GM18907 (cell line): ENCODE measurements at regions not wholly inside any gene's neighbourhood (a gene's known extent, or its start where the extent isn't known, plus 50 kb on each side); places are given as distances from the start of the nearest gene placed in this dataset.
"Not testable (repeated sequence)": the region's sequence is repeated elsewhere in the genome, so short reads cannot be mapped to it uniquely, and the experiment has no call there.

ENCODE experiments used
- ATAC-seq: cut with Tn5 transposase; IDR thresholded peaks from one replicate; pipeline ENCODE4 v1.9.1; 2021; ENCODE audit warnings: mild to moderate bottlenecking, moderate library complexity; ENCODE audit not compliant: unreplicated experiment

DNA sequence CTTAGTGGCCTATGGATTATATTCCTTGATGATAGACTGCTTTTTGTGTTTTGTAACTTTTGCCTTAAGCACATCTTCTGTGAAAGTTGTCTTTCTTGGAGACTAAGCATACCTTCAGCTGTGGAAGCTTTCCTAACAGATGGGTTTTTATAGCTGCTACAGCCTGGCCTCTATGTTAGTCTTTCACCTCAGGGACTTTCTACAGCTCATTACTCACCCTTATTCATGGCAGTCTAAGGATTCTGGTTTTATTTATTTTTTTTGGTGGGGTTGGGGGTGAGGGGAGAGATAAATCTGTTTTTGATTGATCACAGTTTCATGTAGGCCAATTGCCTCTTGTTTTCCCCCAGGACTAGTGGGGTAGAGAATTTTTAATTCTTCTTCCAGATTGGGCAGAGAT lies 219.9 kb downstream of the DKK1 start:
- no peak for ATAC-seq

DNA sequence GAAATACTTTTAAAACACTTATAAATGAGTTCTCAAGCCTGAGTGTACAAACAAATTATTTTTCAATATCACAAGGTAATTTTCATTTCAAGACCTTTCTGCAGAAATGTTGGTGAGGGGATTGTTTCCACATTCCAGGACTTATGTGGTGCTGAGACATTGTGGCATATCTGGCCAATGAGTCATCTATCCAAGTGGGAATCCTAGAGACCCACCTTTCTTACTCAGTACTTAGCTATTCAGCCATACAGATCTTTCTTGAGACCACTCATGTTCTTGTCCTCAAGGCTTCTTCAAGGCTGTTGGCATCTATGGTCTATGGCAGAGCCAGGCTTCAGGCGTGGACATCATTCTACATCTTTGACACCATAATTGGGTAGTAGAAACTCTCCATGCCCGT lies 225.4 kb downstream of the DKK1 start:
- no peak for ATAC-seq

DNA sequence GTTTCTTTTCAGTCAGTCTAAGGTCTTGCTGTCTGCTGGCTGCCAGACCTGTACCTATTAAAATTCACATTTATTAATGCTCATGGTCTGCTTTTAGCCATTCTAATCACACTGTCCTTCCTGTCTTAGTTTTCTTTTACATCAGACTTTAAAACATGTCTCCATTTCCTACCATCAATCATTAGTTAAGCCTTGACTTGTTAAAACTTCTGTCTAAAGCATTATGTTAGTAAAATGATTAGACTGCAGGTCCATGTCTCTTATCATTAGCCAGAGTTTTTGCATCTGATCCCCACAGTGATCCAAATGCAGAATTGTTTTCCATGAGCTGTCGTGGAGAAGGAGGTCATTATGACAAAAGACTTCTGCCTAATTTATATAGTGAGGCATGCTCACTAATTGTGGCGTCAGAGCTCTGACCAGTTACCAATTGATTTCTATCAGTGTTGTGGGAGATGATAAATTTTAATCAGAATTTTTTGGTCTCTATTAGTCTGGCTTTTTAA lies 226.5 kb downstream of the DKK1 start:
- no peak for ATAC-seq

DNA sequence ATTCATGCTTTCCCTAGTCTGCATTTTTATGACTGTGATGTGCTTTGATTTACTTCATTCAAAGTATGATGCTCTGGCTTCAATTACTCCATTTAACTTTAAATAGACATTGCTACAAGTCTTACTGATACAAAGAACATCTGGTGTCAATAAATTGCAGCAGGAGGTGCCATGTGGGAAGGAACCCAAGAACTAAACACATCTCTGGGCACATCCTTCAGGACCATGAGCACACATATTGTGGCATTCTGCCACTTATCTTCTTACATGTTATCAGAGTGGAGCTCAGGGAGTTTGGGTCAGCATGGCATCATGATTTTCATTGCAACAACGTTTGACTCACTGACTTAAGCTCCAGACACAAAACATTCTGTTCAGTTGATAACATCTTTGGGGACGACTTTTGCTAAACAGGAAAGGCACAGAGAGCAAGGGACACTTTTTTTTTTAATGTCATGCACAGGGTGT lies 227.0 kb downstream of the DKK1 start:
- ATAC-seq: no peak

DNA sequence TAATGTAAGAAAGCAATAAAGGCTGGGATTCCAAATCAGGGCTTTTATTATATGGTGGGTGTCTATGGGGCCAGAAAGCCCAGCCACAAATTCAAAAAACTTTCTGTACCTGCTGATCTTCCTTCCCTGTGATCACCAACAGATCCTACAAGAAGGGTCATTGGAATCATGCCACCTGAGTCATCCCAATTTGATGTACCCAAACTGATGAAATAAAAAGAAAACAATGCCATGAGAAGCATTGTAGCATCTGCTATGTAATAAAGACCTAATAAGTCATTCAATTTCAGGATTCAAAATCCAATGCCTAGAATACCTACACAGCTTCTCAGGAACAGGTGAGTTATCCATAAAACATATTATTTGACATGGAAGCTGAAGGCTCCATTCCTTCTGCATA lies 228.8 kb downstream of the DKK1 start:
- no peak for ATAC-seq

DNA sequence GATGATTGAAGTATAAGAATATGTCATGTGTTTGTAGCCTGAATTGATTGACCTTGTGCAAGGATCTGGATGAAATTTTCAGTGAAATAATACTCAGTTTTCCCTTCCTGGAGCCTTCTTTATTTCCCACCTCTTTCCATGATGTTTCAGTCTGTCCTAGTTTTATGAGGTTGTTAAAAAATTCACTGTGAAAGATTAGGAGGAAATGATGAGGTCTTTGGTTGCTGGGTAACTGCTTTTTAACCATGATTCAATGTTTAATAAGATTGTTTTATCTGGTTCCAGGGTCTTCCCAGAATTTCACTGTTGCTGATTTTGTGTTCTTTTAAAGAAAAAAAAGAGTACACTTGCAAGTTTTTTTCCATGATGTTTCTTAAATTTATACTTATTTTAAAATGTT lies 221.5 kb downstream of the MBL2 start:
- no peak for ATAC-seq

DNA sequence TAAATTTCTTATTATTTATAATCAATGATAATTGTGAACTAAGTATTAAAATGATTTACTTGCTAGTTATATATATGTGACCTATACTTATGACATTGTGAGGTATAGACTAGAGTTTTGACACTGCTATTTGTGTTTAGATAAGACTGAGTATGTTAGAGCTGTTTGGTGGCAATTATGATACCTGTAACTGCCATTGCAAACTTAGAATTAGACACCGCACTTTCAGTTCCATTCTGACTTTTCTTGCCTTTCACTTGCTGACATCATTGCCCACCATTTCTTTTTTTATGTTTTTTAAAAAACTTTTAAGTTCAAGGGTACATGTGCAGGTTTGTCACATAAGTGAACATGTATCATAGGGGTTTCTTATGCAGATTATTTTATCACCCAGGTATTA lies 214.5 kb downstream of the MBL2 start:
- ATAC-seq: no peak

DNA sequence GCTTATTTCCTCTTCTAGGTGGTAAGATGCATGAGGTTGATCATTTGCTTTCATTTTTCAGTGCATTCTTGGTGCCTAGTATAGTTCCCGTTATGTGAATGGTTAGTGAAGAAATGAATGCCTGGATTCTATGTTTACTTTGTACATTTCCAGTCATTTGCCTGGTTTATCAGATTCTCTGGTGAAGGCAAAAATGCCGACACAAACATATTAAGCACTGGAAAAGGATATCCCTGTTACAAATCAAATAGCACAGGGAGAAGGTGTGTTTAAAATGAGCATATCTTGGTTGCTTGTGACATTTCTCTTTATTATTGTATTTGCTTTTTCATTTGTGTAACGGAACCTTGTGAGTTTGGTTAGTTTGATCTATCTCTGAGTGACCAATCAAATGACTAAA lies 211.3 kb downstream of the MBL2 start:
- ATAC-seq: no peak

DNA sequence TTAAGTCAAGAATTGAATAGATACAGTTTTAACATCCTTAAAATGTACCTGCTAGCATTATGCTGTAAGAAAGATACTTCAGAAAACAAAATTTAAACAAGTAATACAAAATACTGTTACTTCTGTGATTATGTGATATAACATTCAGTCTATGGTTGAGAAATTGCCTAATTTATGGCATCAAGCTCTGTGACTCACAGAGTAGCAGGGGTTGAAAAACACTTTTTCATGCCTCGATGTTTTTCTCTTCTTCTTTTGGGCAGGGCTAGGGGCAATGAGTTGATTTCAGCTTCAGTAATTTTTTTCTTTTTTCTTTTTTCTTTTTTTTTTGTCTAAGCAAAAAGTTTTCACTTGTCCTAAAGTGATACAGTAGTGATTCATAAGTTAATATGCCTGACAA lies 209.2 kb downstream of the MBL2 start:
- no peak for ATAC-seq

DNA sequence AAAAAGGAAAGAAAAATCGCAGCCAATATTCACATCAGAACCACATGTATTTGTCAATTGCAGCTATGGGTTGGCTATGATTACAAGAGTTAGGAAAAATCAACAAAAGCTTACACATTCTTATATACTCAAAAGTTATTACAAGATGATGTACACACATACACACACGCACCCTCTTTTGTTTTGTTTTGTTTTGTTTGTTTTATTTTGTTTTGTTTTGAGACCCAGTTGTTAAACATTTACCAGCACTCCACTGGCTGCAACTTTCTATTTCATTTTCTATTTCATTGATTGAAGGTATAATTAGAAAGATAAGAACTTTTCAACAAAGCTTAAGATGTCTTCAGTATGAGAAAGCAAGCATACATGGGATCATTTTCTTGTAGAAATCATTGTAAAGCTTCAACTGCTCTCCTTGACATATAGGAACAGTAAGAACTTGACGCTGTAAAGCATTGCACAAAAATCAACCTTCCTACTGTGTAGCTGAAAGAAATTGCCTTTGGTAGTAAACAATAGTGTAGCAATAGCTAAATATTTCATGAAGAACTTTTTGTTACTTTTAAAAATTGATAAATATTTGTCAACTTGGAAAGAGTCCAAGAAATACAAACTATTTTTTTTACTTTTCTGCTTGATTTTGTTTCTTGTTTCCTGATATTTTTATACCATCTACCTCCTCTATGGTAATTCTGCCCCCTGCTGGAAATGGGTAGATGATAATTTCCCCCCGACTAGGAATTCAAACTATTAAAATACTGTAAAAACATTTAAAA lies 205.9 kb downstream of the MBL2 start:
- no peak for ATAC-seq

DNA sequence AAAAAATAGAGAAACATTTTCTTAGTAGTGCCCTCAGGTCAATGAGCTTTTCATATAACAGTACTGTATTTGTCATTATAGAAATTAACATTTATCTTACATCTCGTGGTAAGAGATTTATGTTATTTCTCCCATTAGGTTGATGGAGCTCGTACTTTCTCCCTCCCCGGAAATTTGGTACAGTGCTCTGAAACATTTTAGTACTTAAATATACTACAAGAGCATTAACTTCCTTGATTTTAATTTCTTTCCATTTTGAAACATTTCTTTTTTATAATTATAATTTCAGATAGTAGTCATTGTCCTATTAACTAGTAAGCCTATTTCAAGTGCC lies 205.4 kb downstream of the MBL2 start:
- no peak for ATAC-seq

DNA sequence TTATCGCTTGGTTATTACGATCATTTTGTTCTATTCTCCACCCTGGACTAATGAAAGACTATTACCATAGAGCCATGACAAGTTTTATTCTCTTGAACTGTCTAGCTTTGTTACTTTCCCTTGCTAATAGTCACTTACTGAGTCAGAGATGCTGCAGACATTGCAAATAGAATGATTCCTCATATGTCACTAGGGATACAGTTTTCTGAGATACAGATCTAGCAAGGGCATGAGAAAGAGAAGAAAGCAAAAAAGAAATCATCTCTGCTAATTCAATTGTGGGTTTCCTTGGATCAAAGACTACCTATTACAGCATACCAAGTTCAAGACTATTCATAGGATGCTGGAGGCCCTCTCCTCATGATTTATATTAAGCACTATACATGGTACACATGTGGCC lies 204.3 kb downstream of the MBL2 start:
- ATAC-seq: no peak

DNA sequence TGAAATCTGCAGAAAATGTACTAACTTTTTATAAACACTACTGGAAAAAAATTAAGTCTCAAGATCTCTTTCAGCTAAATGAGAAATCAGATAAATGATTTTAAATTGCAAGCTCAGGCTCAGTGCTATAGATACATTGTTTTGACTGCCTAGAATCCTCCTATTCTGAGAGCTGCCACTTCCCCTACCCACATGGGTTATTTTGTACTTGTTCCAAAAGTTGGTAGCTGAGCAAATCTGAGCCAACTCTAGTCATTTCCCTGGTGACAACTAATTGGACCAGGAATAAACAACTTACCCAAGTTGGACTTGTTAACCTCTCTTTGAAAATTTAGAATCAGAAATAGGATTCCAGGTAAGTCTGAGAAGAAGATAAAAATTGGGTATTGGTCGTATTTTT lies 202.1 kb downstream of the MBL2 start:
- no peak for ATAC-seq

DNA sequence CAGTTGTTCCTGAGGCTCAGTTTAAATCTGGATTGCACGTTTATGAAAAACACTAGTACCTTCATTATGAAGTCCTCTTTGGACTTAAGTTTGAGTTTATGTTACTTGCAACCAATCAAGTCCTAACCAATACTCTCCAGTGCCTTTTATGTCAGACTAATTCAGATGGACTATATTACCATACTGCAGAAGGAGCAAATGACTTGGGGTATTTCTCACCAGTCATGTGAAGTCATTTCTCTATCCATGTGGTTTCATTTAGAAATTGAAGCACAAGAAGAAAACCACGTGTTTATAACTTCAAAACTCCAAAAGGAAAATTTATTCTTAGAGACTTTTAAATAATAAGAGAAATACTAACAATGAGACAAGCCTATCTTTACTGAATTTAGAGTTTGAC lies 201.6 kb downstream of the MBL2 start:
- no peak for ATAC-seq

DNA sequence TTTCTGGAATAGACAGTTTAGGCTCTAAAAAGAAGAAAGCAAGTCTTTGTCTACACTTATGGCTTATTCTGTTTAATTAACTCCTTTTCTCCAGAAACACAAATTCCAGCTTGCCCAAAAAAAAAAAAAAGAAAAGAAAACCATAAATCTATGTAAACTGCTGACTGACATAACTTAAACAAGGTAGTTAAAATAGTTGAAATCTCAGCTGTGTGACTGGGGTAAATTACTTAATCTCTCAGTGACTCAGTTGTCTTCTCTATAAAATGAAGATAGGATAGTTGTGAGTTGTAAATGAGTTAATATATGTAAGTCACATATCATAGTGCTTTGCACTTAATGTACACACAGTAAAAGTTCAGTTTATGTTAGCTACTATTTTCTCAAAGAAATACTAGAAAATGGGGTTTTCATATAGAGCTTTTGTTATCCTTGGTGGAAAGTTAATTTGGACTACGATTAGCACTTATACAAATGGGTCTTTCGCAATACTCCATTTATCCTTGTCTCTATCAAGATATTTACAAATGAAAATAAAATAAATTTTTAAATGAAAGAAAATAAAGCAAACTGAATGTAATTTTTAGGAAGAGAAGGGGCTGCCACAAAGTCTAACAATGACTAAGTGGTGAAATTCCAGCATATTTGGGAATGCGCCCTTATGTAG lies 200.9 kb downstream of the MBL2 start:
- no peak for ATAC-seq

DNA sequence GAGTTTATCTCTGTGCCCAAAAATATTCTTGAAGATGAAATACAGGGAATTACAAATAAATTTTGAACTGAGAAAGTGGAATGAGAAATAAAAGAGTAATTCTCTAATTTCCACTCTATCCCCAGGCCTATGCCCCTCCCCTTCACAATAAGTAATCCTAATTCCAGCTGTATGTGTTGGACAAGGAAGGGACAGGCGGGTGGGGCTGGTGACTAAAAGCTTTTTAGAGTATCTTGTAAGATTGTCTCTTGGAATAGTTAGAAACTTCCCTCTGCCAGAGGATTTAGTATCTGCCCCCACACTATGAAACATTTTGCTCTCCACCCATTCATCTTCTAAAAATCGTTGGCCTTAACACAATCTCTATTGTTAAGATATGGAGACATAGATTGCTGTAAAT lies 199.2 kb downstream of the MBL2 start:
- no peak for ATAC-seq

DNA sequence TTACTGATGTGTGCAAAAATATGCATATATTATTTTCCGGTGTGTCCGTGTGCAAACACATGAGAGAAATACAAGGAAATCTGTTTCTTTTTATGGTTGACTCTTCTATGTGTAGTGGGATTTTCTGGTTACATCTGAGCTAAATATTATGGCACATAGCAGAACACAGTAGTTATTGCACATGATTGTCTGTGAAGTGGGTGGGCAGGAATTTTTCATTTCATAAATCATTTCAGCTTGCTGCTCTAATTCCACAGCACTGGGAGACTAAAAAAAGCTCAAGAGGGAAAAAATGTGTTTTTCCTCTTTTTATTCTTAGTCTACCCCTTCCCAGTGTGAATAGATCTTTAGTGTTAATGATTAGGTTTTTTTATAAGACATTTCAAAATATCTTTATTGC lies 197.9 kb downstream of the MBL2 start:
- ATAC-seq: no peak

DNA sequence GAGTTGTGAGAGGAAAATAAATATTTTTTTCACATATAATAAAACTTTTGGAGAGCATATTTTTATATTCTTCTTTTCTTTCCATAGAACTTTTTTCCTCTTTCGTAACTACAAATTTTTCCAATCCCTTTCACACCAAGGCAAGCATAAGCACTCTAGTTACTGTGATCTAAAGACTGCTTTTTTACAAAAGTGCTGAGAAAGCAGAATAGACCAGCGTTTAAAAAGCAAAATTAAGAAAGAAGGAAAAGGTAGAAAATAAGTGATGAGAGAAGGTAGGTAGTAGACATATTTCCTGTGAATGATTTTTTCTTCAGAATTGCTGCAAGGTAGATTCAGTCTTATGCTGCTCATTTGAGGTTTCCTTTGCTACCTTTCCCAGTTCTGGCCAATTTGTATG lies 195.5 kb downstream of the MBL2 start:
- no peak for ATAC-seq

DNA sequence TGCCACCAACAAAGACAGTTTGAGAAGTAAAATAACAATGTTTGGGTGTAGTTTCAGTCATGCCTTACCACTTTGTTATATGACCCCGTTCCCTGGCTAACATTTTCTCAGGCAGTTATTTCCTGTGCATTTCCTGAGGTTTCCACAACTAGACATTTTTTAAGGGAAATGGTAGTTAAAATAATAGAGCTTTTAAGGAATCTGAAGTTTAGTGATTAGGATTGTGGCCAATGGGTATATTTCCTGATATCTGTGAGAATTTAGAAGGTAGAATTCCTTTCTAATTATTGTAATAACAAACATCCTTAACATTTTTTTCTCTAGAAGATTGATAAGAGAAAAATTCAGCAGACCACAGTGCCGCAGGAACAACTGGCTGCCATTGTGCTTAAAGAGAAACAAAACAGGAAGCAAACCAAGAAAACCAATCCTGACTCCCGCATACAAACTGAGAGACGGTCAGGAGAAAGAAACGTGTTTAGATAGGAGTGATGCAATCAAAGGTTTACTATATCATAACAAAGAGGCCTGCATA lies 193.6 kb downstream of the MBL2 start:
- ATAC-seq: no peak

DNA sequence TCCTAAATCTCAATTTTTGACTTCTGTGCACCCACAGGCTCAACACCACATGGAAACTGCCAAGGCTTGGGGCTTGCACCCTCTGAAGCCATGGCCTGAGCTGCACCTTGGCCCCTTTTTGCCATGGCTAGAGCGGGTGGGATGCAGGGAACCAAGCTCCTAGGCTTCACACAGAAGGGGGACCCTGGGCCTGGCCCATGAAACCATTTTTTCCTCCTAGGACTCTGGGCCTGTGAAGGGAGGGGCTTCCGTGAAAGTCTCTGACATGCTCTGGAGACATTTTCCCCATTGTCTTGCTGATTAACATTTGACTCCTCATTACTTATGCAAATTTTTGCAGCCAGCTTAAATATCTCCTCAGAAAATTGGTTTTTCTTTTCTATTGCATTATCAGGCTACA lies 190.9 kb downstream of the MBL2 start:
- not testable (repeated sequence) for ATAC-seq

DNA sequence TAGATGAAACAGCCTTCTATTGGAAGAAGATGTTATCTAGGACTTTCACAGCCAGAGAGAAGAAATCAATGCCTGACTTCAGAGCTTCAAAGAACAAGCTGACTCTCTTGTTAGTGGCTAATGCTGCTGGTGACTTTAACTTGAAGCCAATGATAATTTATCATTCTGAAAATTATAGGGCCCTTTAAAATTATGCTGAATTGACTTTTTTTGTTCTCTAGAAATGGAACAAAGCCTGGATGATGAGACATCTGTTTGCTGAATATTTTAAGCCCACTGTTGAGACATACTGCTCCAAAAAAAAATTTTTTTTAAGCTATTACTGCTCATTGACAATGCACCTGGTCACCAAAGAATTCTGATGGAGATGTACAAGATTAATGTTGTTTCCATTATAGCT lies 189.2 kb downstream of the MBL2 start:
- ATAC-seq: no peak

DNA sequence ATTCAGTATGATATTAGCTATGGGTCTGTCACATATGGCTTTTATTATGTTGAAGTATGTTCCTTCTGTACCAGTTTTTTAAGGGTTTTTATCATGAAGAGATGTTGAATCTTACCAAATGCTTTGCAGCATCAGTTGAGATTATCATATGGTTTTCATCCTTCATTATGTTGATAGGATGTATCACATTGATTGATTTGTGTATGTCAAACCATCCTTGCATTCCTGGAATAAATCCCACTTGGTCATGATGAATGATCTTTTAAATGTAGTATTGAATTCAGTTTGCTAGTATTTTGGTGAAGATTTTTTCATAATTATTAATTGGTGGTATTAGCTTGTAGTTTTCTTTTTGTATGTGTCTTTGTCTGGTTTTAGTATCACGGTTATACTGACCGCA lies 185.9 kb downstream of the MBL2 start:
- ATAC-seq: no peak
